Transverse colon (tissue), 4 donors: ENCODE measurements at regions not wholly inside any gene's neighbourhood (a gene's known extent, or its start where the extent isn't known, plus 50 kb on each side); places are given as distances from the start of the nearest gene placed in this dataset.

Source experiments
- DNase-seq: peaks from one replicate; pipeline ENCODE4 v3.0.0-alpha.2; 2019
- H3K27ac ChIP-seq, 4 donors: fragments of 200-600 bp; sonication (generic); 2 replicates each; pipeline ENCODE4 v1.5.1; 2016 to 2018; ENCODE audit warnings: inconsistent platforms in 4 of 4
- H3K27me3 ChIP-seq: fragments of 200-600 bp; sonication (generic); 2 replicates; pipeline ENCODE4 v1.5.1; 2017; ENCODE audit warnings: inconsistent platforms
- H3K36me3 ChIP-seq, 4 donors: fragments of 200-600 bp; sonication (generic); 2 replicates each; pipeline ENCODE4 v1.5.1; 2017 to 2019; ENCODE audit warnings: inconsistent platforms in 4 of 4
- H3K4me1 ChIP-seq, 4 donors: fragments of 200-600 bp; sonication (generic); 2 replicates each; pipeline ENCODE4 v1.5.1; 2017 to 2020; ENCODE audit warnings: inconsistent platforms in 4 of 4
- H3K4me3 ChIP-seq, 4 donors: fragments of 200-600 bp; sonication (generic); 1 replicate in 1 of 4; 2 replicates in 3 of 4; pipeline versions ENCODE4 v1.5.1 to v1.6.1; 2017 to 2019; ENCODE audit warnings: inconsistent platforms in 4 of 4
- H3K9me3 ChIP-seq, 2 donors: fragments of 200-600 bp; sonication (generic); 2 replicates each; pipeline ENCODE4 v1.5.1; 2017 to 2019; ENCODE audit warnings: inconsistent platforms in 2 of 2
- EP300 ChIP-seq: sonication (generic); formaldehyde crosslinking; IDR thresholded peaks from one replicate; pipeline ENCODE4 v1.6.1; 2017; ENCODE audit warnings: antibody characterized with exemption, low read depth
- POLR2A ChIP-seq: fragments of 450-650 bp; IDR thresholded peaks from one replicate; pipeline ENCODE4 v1.6.1; 2016; ENCODE audit warnings: antibody characterized with exemption, mild to moderate bottlenecking, moderate library complexity
- POLR2AphosphoS5 ChIP-seq, 3 donors: sonication (generic); formaldehyde crosslinking; IDR thresholded peaks; one replicate each; pipeline ENCODE4 v1.6.1; 2016; ENCODE audit warnings: antibody characterized with exemption in 3 of 3
- WGBS, 2 donors: methylation state at CpG; one replicate each; pipeline ENCODE4 v1.1.5; 2018; ENCODE audit warnings: low coverage in 1 of 2; 5-methylcytosine and 5-hydroxymethylcytosine counted together
- in situ Hi-C, 4 donors: fragments of 200-750 bp; cut with MboI; loops; one replicate each; pipeline versions ENCODE4 v1.15.0 to v1.15.1; 2017; ENCODE audit warnings: low sequenced_read_pairs in 3 of 4, low pct_ligation_motif_present in 1 of 4, low pct_unique_long_range_greater_than_20kb in 1 of 4
- intact Hi-C: fragments of 100-400 bp; cut with DNase I; formaldehyde crosslinking; loops from one replicate; pipeline ENCODE4 v1.15.1; 2023; ENCODE audit warnings: low total_unique reads
- TF ChIP-seq, protein P1 (sequence below), 5 experiments: fragments of 200-600 bp in 3 of 5; fragments of 450-650 bp in 2 of 5; sonication (generic) in 3 of 5; IDR thresholded peaks; 1 replicate in 2 of 5; 2 replicates in 3 of 5; pipeline ENCODE4 v1.5.1; 2016 to 2017; ENCODE audit warnings: antibody characterized with exemption in 5 of 5, inconsistent platforms in 3 of 5, mild to moderate bottlenecking in 2 of 5, moderate library complexity in 1 of 5

DNA sequence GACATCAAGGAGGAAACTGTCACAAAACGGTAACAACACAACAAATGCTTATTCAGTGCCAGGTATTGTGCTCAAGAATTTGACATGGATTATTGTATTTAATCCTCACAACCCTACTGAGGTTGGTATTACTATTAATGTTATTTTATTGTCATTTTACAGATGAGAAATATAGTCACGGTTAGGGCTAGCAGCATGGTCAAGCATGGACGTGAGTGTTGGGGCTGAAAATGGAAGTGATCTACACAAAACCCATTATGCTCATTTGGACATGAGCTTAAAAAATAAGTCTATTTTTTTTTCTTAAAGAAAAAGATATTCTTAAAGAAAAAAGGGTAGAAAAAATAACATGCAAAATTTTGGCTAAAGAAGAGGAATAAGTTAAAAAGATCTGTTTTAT lies 141.3 kb upstream of the SOX2 start:
- Histone ChIP-seq H3K9me3 (no peaks in the 10 kb centered on the region), H3K4me3 (no peak overlapping the region), H3K27ac (no peak overlapping the region), H3K27me3 (no peaks in the 10 kb centered on the region), H3K4me1 (no peaks in the 10 kb centered on the region), H3K36me3 (no peaks in the 10 kb centered on the region)
- WGBS, 2 donors = 68 to 72% methylated on average over 3 of the region's 3 CpGs
- in situ Hi-C loops (no loop called here), intact Hi-C loops (loop anchor here (1.0 kb wide), 1 partner anchor 45 kb away; no protein-coding TSS in a partner anchor)
- no peak for DNase-seq
- TF ChIP-seq POLR2A = no peak
- TF ChIP-seq POLR2AphosphoS5 (IDR thresholded peaks at IDR 0.05) = no peak
- TF ChIP-seq, protein P1, sequence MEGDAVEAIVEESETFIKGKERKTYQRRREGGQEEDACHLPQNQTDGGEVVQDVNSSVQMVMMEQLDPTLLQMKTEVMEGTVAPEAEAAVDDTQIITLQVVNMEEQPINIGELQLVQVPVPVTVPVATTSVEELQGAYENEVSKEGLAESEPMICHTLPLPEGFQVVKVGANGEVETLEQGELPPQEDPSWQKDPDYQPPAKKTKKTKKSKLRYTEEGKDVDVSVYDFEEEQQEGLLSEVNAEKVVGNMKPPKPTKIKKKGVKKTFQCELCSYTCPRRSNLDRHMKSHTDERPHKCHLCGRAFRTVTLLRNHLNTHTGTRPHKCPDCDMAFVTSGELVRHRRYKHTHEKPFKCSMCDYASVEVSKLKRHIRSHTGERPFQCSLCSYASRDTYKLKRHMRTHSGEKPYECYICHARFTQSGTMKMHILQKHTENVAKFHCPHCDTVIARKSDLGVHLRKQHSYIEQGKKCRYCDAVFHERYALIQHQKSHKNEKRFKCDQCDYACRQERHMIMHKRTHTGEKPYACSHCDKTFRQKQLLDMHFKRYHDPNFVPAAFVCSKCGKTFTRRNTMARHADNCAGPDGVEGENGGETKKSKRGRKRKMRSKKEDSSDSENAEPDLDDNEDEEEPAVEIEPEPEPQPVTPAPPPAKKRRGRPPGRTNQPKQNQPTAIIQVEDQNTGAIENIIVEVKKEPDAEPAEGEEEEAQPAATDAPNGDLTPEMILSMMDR (IDR thresholded peaks at IDR 0.05) = no peak
- TF ChIP-seq EP300 = no peak

GRCh38 chr3:181569356-181569940 lies 142.3 kb upstream of the SOX2 start:
- H3K27ac ChIP-seq = no peak overlapping the region
- in situ Hi-C loops = no loop called here
- no peaks in the 10 kb centered on the region for H3K9me3 ChIP-seq
- H3K36me3 ChIP-seq = no peaks in the 10 kb centered on the region
- intact Hi-C loops = no loop called here
- no peak overlapping the region for H3K4me3 ChIP-seq
- no peak for DNase-seq
- TF ChIP-seq POLR2A (no peak), POLR2AphosphoS5 (IDR thresholded peaks at IDR 0.05) (no peak), EP300 (no peak)
- TF ChIP-seq, protein P1 (IDR thresholded peaks at IDR 0.05) = no peak
- H3K27me3 ChIP-seq = no peaks in the 10 kb centered on the region
- no peaks in the 10 kb centered on the region for H3K4me1 ChIP-seq
- WGBS, 2 donors = 53 to 57% methylated on average over 3 of the region's 3 CpGs

DNA sequence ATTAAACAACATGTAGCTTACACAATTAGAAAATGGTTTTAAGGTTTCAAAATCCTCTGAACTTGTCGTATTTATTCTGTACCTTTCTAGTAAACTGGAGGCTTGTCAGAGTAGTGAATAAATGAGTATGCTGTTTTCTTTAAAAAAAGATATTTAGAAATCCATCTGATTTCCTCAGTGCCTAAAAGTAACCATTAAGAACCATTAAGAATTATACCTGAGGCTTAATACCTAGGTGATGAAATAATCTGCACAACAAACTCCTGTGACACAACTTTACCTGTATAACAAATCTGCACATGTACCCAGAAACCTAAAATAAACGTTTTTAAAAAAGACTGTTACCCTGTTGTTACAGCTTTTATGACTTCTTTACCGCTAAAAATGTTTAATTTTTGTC lies 143.0 kb upstream of the SOX2 start:
- DNase-seq = no peak
- in situ Hi-C loops = no loop called here
- 55 to 61% methylated on average over 3 of the region's 3 CpGs for WGBS, 2 donors
- no peaks in the 10 kb centered on the region for H3K27me3 ChIP-seq
- no peaks in the 10 kb centered on the region for H3K36me3 ChIP-seq
- no peak overlapping the region for H3K27ac ChIP-seq
- H3K9me3 ChIP-seq = no peaks in the 10 kb centered on the region
- intact Hi-C loops = no loop called here
- H3K4me3 ChIP-seq = no peak overlapping the region
- TF ChIP-seq POLR2A (no peak), EP300 (no peak), POLR2AphosphoS5 (IDR thresholded peaks at IDR 0.05) (no peak)
- TF ChIP-seq, protein P1 (IDR thresholded peaks at IDR 0.05) = no peak
- no peaks in the 10 kb centered on the region for H3K4me1 ChIP-seq

GRCh38 chr3:181568248-181568647 lies 143.5 kb upstream of the SOX2 start:
- Histone ChIP-seq H3K9me3 (no peaks in the 10 kb centered on the region), H3K27ac (no peak overlapping the region), H3K4me1 (no peaks in the 10 kb centered on the region), H3K36me3 (no peaks in the 10 kb centered on the region), H3K27me3 (no peaks in the 10 kb centered on the region), H3K4me3 (no peak overlapping the region)
- WGBS, 2 donors = 58 to 79% methylated on average over 3 of the region's 3 CpGs
- in situ Hi-C loops (no loop called here), intact Hi-C loops (no loop called here)
- no peak for DNase-seq
- no peak for TF ChIP-seq POLR2AphosphoS5 (IDR thresholded peaks at IDR 0.05)
- TF ChIP-seq, protein P1 (IDR thresholded peaks at IDR 0.05) = no peak
- no peak for TF ChIP-seq EP300
- no peak for TF ChIP-seq POLR2A
